HepG2 (cell line): ENCODE measurements at regions not wholly inside any gene's neighbourhood (a gene's known extent, or its start where the extent isn't known, plus 50 kb on each side); places are given as distances from the start of the nearest gene placed in this dataset.

Experiments used
- ATAC-seq: fragments of 200-7000 bp; cut with Tn5 transposase; 3 replicates; pipeline ENCODE4 v1.9.1; 2020; ENCODE audit warnings: mild to moderate bottlenecking, moderate library complexity
- BruUV-seq: library from RNA; stranded (reverse); fragments of 400-500 nt; replicated peaks from 2 replicates; lab custom pipeline; 2021; lab: Mats Ljungman, UMichigan
- CTCF ChIA-PET: fragments of 300-600 bp; formaldehyde crosslinking; extraction: SDS; loops from one replicate; lab custom pipeline; 2021; ENCODE audit warnings: low total read pairs, inconsistent platforms, low intra/inter-chr PET ratio; lab: Yijun Ruan, JAX
- POLR2A ChIA-PET: fragments of 350-600 bp; sonication (Branson Sonifier 250); formaldehyde crosslinking; loops from one replicate; lab custom pipeline; 2020; ENCODE audit warnings: antibody characterized with exemption, inconsistent platforms; lab: Yijun Ruan, JAX
- DNase-seq: peaks from one replicate; pipeline ENCODE4 v3.0.0-alpha.2; 2015; ENCODE audit warnings: low spot score
- FAIRE-seq: peaks from 3 replicates; lab custom pipeline; 2011; peaks lifted over from hg19 to GRCh38; lab: Jason Lieb, UNC
- H2AFZ ChIP-seq: one replicate; pipeline ENCODE4 v1.6.1; 2011; ENCODE audit warnings: low read length, inconsistent platforms
- H3K27ac ChIP-seq: fragments of 300-600 bp; 3 replicates; pipeline ENCODE4 v1.8.0; 2011; ENCODE audit warnings: mixed run types, mild to moderate bottlenecking, mixed read lengths, low read length, inconsistent platforms; ENCODE audit not compliant: insufficient read depth; ENCODE audit errors: extremely low read length
- H3K27me3 ChIP-seq, 2 experiments: fragments of 200-600 bp in 1 of 2; 2 replicates in 1 of 2; 3 replicates in 1 of 2; pipeline versions ENCODE4 v1.6.0 to v1.8.0; 2011; ENCODE audit warnings: low read length in 2 of 2, mild to moderate bottlenecking in 2 of 2, moderate library complexity in 2 of 2, inconsistent platforms in 1 of 2; ENCODE audit not compliant: insufficient read depth in 2 of 2, control insufficient read depth in 1 of 2
- H3K36me3 ChIP-seq, 2 experiments: fragments of 200-600 bp in 1 of 2; replicated peaks in 1 of 2; 2 replicates in 1 of 2; 3 replicates in 1 of 2; pipeline versions ENCODE4 v1.5.1 to v1.8.0; 2011; ENCODE audit warnings: low read length in 2 of 2, inconsistent platforms in 1 of 2; ENCODE audit not compliant: insufficient read depth in 2 of 2, control insufficient read depth in 1 of 2
- H3K4me1 ChIP-seq: 2 replicates; pipeline ENCODE4 v1.5.1; 2012; ENCODE audit warnings: low read length, inconsistent platforms; ENCODE audit not compliant: insufficient read depth
- H3K4me2 ChIP-seq: 2 replicates; pipeline ENCODE4 v1.6.0; 2011; ENCODE audit warnings: low read depth, low read length, inconsistent platforms
- H3K4me3 ChIP-seq, 3 experiments: fragments of 200-600 bp in 1 of 3; sonication (generic), shearing (Covaris generic) in 1 of 3; replicated peaks in 1 of 3; 2 replicates each; pipeline ENCODE4 v1.5.1; 2011 to 2016; ENCODE audit warnings: low read length in 3 of 3, inconsistent platforms in 2 of 3, low read depth in 2 of 3, mild to moderate bottlenecking in 2 of 3, control low read depth in 1 of 3, mixed read lengths in 1 of 3; ENCODE audit not compliant: insufficient read depth in 1 of 3
- H3K79me2 ChIP-seq: one replicate; pipeline ENCODE4 v1.6.1; 2011; ENCODE audit warnings: low read length, inconsistent platforms; ENCODE audit not compliant: insufficient read depth
- H3K9ac ChIP-seq: 2 replicates; pipeline ENCODE4 v1.6.0; 2011; ENCODE audit warnings: mild to moderate bottlenecking, low read depth, low read length, inconsistent platforms; ENCODE audit not compliant: insufficient read depth
- H3K9me3 ChIP-seq: 2 replicates; pipeline ENCODE4 v1.5.1; 2012; ENCODE audit warnings: mild to moderate bottlenecking, low read length
- H4K20me1 ChIP-seq: 2 replicates; pipeline ENCODE4 v1.6.0; 2011; ENCODE audit warnings: inconsistent platforms, mild to moderate bottlenecking, low read length, moderate library complexity; ENCODE audit not compliant: insufficient read depth
- GABPA ChIP-seq, 2 experiments: IDR thresholded peaks; 2 replicates each; pipeline ENCODE4 v1.6.1; 2011 to 2016; ENCODE audit warnings: low read depth in 2 of 2, low read length in 1 of 2, missing biosample characterization in 1 of 2, missing genetic modification characterization in 1 of 2
- KDM2A ChIP-seq: sonication (generic); formaldehyde crosslinking; IDR thresholded peaks from 2 replicates; pipeline ENCODE4 v1.4.0; 2020; ENCODE audit warnings: low read depth, missing genetic modification reagents, borderline replicate concordance
- NFAT5 ChIP-seq: sonication (generic); formaldehyde crosslinking; IDR thresholded peaks from 2 replicates; pipeline ENCODE4 v1.4.0; 2020; ENCODE audit warnings: missing genetic modification reagents
- PHF21A ChIP-seq: sonication (generic); formaldehyde crosslinking; IDR thresholded peaks from 2 replicates; pipeline ENCODE4 v1.5.0; 2020; ENCODE audit warnings: mild to moderate bottlenecking, missing genetic modification reagents
- RCOR2 ChIP-seq: IDR thresholded peaks from 2 replicates; pipeline ENCODE4 v1.6.1; 2016; ENCODE audit warnings: missing biosample characterization, missing genetic modification reagents
- RFX1 ChIP-seq: fragments of 450-650 bp; IDR thresholded peaks from 2 replicates; pipeline ENCODE4 v1.6.1; 2017
- SIN3A ChIP-seq: IDR thresholded peaks from 2 replicates; pipeline ENCODE4 v1.6.1; 2011; ENCODE audit warnings: low read depth, mild to moderate bottlenecking, control low read depth, low read length, borderline replicate concordance
- SP140L ChIP-seq: sonication (generic); formaldehyde crosslinking; IDR thresholded peaks from 2 replicates; pipeline ENCODE4 v1.4.0; 2020; ENCODE audit warnings: missing genetic modification reagents, borderline replicate concordance
- TCF12 ChIP-seq, 2 experiments: fragments of 450-650 bp in 1 of 2; sonication (generic) in 1 of 2; formaldehyde crosslinking in 1 of 2; IDR thresholded peaks; 2 replicates each; pipeline versions ENCODE4 v1.6.1 to v1.8.0; 2017 to 2022; ENCODE audit warnings: antibody characterized with exemption in 1 of 2, mild to moderate bottlenecking in 1 of 2, missing genetic modification reagents in 1 of 2, moderate library complexity in 1 of 2
- ZNF225 ChIP-seq: sonication (generic); formaldehyde crosslinking; IDR thresholded peaks from 2 replicates; pipeline ENCODE4 v1.4.0; 2020; ENCODE audit warnings: mild to moderate bottlenecking, missing genetic modification reagents
- ZNF260 ChIP-seq: sonication (generic); formaldehyde crosslinking; IDR thresholded peaks from 2 replicates; pipeline ENCODE4 v1.4.0; 2020; ENCODE audit warnings: missing genetic modification reagents, low read depth, mild to moderate bottlenecking, borderline replicate concordance
- WGBS: methylation state at CpG from one replicate; pipeline ENCODE4 v1.1.6; 2017; ENCODE audit warnings: low lambda C conversion rate; 5-methylcytosine and 5-hydroxymethylcytosine counted together
- in situ Hi-C: cut with HindIII; loops from 2 replicates; pipeline ENCODE4 v1.10.0; 2017; ENCODE audit warnings: low pct_unique_long_range_greater_than_20kb; ENCODE audit not compliant: extremely low pct_ligation_motif_present
- intact Hi-C: fragments of 100-400 bp; cut with micrococcal nuclease; formaldehyde crosslinking; loops from one replicate; pipeline ENCODE4 v1.10.0; 2022; ENCODE audit not compliant: unreplicated experiment
- TF ChIP-seq, protein P1 (sequence below): sonication (generic); formaldehyde crosslinking; conservative IDR thresholded peaks from 2 replicates; pipeline ENCODE4 v1.8.0; 2022; ENCODE audit warnings: low read depth, missing genetic modification reagents
- TF ChIP-seq, protein P2 (sequence below): fragments of 450-650 bp; IDR thresholded peaks from 2 replicates; pipeline ENCODE4 v1.6.1; 2017
- TF ChIP-seq, protein P3 (sequence below): sonication (generic); formaldehyde crosslinking; IDR thresholded peaks from 2 replicates; pipeline ENCODE4 v1.9.0; 2021; ENCODE audit warnings: missing genetic modification reagents, borderline replicate concordance

DNA sequence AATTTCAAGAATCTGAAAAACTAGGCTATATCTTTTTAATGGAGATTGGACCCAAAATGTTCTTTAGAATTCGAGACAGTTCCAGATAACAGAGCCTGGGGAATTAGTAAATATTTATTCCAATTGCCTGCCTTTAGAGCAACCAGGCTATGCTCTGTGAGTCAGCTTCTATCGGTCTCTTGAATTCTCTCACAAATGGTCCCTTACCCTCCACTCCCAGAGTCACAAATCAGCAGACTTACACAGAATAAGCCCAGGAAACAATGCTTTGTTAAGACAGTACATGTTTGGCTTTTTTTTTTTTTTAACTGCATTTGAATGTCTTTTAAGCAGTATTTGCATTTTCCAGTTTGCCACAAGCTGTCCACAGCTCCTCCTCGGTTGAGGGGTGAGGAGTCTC is 460.7 kb upstream of the CBLB start:
- H4K20me1 ChIP-seq, result no peaks in the 10 kb centered on the region
- H3K9ac ChIP-seq, result no peak overlapping the region
- no peak overlapping the region for H3K4me3 ChIP-seq
- in situ Hi-C loops, result no loop called here
- no peak for FAIRE-seq
- ATAC-seq, result no peak
- H3K27ac ChIP-seq, result no peak overlapping the region
- no peaks in the 10 kb centered on the region for H3K4me1 ChIP-seq
- peaks cover 8% of the 10 kb centered on the region for H3K9me3 ChIP-seq
- no peak overlapping the region for H2AFZ ChIP-seq
- CTCF ChIA-PET, result no interaction called here
- WGBS, result 6% methylated on average over 3 of the region's 3 CpGs
- no peaks in the 10 kb centered on the region for H3K36me3 ChIP-seq
- no peak overlapping the region for H3K4me2 ChIP-seq
- no TSS peak for BruUV-seq
- no peaks in the 10 kb centered on the region for H3K27me3 ChIP-seq
- POLR2A ChIA-PET, result no interaction called here
- no peak for DNase-seq
- intact Hi-C loops, result no loop called here
- no peaks in the 10 kb centered on the region for H3K79me2 ChIP-seq
- TF ChIP-seq SIN3A, result no peak
- TF ChIP-seq, protein P1, sequence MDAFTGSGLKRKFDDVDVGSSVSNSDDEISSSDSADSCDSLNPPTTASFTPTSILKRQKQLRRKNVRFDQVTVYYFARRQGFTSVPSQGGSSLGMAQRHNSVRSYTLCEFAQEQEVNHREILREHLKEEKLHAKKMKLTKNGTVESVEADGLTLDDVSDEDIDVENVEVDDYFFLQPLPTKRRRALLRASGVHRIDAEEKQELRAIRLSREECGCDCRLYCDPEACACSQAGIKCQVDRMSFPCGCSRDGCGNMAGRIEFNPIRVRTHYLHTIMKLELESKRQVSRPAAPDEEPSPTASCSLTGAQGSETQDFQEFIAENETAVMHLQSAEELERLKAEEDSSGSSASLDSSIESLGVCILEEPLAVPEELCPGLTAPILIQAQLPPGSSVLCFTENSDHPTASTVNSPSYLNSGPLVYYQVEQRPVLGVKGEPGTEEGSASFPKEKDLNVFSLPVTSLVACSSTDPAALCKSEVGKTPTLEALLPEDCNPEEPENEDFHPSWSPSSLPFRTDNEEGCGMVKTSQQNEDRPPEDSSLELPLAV (CRISPR knock-in tag), result no peak
- no peak for TF ChIP-seq ZNF225 (CRISPR knock-in tag)
- no peak for TF ChIP-seq ZNF260 (CRISPR knock-in tag)
- TF ChIP-seq SP140L (CRISPR knock-in tag), result no peak
- TF ChIP-seq, protein P2, sequence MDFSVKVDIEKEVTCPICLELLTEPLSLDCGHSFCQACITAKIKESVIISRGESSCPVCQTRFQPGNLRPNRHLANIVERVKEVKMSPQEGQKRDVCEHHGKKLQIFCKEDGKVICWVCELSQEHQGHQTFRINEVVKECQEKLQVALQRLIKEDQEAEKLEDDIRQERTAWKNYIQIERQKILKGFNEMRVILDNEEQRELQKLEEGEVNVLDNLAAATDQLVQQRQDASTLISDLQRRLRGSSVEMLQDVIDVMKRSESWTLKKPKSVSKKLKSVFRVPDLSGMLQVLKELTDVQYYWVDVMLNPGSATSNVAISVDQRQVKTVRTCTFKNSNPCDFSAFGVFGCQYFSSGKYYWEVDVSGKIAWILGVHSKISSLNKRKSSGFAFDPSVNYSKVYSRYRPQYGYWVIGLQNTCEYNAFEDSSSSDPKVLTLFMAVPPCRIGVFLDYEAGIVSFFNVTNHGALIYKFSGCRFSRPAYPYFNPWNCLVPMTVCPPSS, result no peak
- TF ChIP-seq TCF12 (IDR thresholded peaks at IDR 0.05), result no peak
- no peak for TF ChIP-seq TCF12 (CRISPR knock-in tag; IDR thresholded peaks at IDR 0.05)
- TF ChIP-seq PHF21A (CRISPR knock-in tag), result no peak
- TF ChIP-seq NFAT5 (CRISPR knock-in tag), result no peak
- no peak for TF ChIP-seq RCOR2
- TF ChIP-seq KDM2A (CRISPR knock-in tag), result no peak
- no peak for TF ChIP-seq RFX1
- TF ChIP-seq, protein P3, sequence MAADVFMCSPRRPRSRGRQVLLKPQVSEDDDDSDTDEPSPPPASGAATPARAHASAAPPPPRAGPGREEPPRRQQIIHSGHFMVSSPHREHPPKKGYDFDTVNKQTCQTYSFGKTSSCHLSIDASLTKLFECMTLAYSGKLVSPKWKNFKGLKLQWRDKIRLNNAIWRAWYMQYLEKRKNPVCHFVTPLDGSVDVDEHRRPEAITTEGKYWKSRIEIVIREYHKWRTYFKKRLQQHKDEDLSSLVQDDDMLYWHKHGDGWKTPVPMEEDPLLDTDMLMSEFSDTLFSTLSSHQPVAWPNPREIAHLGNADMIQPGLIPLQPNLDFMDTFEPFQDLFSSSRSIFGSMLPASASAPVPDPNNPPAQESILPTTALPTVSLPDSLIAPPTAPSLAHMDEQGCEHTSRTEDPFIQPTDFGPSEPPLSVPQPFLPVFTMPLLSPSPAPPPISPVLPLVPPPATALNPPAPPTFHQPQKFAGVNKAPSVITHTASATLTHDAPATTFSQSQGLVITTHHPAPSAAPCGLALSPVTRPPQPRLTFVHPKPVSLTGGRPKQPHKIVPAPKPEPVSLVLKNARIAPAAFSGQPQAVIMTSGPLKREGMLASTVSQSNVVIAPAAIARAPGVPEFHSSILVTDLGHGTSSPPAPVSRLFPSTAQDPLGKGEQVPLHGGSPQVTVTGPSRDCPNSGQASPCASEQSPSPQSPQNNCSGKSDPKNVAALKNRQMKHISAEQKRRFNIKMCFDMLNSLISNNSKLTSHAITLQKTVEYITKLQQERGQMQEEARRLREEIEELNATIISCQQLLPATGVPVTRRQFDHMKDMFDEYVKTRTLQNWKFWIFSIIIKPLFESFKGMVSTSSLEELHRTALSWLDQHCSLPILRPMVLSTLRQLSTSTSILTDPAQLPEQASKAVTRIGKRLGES (CRISPR knock-in tag), result no peak
- TF ChIP-seq GABPA (IDR thresholded peaks at IDR 0.05; ENCODE audit: low read depth, low read length), result no peak
- TF ChIP-seq GABPA (CRISPR knock-in tag; IDR thresholded peaks at IDR 0.05; ENCODE audit: low read depth), result no peak
